Stimulated activated CD4-positive, alpha-beta T cell treated with anti-CD3 and anti-CD28 coated beads, Interleukin-1b, Interleukin-23, amount 100 ng/mL, for 24 hours (primary cell): ENCODE measurements at regions not wholly inside any gene's neighbourhood (a gene's known extent, or its start where the extent isn't known, plus 50 kb on each side); places are given as distances from the start of the nearest gene placed in this dataset.
"Not testable (repeated sequence)": the region's sequence is repeated elsewhere in the genome, so short reads cannot be mapped to it uniquely, and the experiment has no call there.

Experiments used
- DNase-seq, 4 experiments: peaks; one replicate each; pipeline ENCODE4 v3.0.0-alpha.2; 2020; ENCODE audit warnings: low read depth in 4 of 4, low spot score in 1 of 4

DNA sequence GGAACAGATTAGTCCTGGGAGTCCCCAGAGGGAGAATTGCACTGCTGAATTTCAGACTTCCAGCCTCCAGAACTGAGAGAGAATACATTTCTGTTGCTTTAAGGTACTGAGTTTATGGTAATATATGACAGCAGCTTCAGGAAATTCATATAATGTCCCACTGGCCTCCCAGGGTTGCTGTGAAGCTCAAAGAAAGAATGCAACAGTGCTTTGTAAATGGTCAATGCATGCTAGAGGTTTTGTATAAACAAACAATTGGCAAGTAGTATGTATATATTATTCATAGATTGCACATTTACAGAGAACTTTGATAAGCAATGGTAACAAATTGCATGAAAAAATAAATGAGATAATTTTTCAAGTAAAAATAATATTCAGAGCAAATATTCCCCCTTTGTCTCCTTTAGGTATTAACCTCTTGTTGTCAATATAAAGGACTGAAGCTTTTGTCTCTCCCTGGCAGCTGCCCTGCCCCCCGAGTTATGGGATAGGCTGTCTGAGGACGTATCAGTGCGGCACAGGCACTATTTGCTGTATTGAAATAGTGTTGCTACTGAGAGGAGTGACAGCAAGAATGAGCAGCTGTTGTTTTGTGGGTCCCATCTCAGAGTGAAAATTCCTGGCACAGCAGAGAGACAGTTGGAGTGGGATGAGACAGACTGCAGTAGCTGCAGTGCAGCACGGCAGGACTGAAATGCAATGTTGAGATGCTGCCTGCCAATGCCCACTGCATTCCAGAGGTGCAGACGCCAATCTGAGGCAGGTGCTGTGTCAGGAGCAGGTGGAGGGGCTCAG lies 194.2 kb upstream of the GLRA1 start:
- no peak for DNase-seq

DNA sequence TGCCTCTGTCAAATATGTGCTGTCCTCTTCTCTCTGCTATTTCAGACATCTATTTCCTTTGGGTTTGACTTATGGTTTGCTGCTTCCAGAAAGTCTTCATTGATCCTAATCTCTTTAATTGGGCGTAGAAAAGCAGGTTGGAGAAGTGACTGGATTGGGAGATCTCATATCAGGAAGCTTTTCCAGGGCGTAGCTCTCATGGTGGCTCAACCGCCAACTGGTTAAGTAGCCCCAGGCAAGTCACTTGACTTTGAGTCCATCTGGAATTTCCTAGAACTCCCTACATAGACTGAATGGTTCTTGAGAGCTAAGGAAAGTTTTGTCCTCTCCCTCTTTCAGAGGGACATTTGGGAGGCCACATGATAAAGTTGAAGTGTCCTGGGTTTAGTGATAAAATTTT lies 192.3 kb upstream of the GLRA1 start:
- no peak for DNase-seq

DNA sequence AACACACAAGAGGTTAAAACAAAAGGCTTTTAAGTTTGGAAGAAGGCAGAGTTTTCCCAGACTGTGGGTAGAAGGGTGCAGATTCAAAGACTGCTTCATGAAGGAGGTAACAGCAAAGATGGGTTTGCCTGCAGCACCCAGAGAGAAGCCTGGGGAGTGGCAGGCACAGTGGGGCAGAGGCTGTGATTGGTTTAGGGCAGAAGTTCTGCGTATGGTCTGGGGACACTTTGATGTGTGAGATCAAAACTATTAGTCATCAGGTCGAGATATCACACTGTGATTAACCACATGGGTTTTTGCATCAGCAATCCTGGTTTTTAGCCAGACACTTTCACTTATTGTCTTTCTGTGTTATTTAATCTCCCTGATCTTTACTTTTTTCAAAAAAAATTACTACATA lies 188.8 kb upstream of the GLRA1 start:
- DNase-seq: peak in 3 of 4 experiments; percentile 3 to 38 (median 25)

DNA sequence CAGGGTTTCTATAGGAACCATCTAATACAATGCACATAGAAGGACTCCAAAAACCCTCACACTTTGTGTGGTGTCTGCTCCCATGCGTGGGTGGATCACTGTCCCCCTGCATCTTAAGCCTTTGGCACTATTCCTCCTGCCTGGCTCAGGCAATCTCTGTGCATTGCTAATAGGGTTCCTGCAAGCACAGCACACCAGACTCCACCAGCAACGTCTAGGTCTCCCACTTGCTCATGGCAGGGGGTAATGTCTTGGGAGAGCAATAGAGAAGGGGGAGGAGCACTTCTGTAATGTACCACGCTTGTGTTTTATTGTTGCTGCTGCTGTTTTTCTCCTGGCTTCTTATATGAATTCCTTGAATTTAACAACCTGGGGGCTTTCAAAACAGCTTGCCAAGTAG lies 182.6 kb upstream of the GLRA1 start:
- no peak for DNase-seq

DNA sequence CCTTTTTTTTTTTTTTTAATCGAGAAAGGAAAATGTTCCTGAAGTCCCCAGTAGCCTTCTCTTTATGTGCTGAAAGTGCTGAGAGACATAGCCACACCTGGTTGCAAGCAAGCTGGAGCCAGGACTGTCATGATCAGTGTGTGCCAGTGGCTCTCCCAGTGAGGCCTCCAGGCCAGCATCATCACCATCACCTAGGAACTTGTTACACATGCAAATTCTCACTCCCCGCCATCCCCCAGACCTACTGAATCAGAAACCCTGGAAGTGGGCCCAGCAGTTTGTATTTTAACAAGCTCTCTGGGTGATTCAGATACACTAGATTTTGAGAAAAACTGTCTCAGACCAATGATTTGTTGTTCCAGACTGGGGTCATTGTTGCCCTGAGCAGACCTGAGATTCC lies 181.9 kb upstream of the GLRA1 start:
- no peak for DNase-seq

DNA sequence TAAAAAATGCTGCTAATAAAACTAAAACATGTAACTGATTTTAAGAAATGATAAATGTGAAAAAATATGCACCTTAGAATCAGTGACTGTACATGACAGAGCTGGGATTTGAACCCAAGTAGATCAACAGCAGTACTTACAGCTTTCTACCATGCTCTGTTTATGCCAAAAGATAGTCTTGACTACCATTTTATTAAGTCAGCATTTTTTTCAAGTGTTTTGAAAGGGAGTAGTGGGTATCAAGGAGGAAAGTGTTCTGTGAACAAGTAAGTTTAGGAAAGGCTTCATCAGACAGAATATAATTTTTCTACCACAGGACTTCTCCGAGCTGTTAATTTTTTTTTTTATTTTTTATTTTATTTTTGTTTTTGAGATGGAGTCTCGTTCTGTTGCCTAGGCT lies 180.4 kb upstream of the GLRA1 start:
- no peak for DNase-seq

DNA sequence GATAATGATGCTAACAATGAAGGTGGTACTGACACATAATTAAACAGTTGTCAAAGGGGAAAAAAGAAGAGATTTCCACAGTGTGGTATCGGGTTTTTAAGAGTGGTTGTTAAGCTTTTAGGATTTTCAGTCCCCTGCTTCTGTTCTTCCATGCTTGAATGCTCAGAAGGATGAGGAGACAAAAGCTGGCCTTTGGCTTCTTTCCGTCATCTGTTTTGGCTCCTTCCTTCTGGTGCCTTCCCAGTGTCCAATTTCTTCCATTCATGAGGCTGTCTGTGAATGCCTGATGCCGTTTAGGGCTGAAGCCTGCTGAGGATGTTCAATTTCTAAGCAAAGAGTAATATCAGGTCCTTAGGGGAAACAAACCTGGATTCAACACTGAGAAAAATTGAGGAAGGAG lies 179.6 kb upstream of the GLRA1 start:
- no peak for DNase-seq

DNA sequence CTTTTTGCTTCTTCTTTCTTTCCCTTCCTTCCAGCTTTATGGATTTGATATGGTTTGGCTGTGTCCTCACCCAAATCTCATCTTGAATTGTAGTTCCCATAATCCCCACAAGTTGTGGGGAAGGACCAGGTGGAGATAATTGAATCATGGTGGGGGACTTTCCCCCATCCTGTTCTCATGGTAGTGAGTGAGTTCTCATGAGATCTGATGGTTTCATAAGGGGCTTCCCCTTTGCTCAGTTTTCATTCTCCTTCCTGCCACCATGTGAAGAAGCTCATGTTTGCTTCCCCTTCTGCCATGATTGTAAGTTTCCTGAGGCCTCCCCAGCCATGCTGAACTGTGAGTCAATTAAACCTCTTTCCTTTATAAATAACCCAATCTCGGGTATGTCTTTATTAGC lies 178.3 kb upstream of the GLRA1 start:
- not testable (repeated sequence) for DNase-seq

DNA sequence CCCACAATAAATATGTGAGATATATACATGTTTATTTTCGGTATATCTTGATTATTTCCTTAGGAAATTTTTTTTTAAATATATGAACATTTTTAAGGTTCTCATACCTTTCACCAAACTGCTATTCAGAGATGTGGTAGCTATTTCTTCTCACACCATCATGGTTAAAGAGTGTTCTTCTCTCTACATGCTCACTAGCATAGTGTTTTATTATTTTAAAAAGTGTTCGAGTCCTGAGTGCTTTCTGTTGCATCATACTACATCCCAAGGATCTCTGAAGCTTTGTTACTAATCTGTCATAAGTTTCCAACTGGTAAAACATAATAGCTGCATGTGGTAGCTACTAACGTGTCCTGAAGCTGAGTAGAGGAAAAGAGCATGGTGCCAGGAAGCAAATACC lies 177.4 kb upstream of the GLRA1 start:
- no peak for DNase-seq

DNA sequence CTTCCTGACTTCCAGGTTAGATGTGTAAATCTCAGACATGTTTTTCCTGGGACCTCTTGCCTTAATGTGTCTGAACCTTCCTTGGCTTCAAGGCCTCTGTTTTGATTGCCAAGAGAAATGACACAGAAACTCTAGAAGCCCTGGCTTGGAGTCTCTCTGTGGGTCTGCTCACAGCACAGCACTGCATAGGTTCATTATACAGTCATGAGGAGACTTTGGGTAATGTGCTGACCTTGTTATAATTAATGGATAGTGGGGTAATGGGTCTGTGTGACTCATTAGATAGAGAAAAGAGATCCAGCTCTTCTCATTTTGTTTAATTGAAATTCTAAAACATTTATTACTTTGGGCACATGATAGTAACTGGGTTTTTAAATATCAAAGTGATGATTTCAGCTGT lies 175.8 kb upstream of the GLRA1 start:
- no peak for DNase-seq

DNA sequence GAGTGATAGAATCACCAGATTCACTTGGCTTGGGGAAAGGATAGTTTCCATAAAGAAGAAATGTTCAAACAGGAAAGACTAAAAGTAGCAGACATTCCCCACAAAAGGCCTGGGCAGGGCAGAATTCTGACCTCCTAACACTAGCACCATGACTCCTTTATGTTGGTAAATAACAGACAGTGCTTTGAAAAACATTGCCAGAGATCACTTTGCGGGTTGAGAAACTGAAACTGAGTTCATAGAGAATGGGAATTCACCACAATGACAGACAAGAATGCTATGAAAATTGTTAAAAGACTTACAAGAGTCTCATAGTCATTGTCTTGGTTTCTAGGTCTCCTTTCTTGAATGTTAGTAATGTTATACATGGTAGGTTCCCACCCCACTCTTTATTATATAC lies 172.5 kb upstream of the GLRA1 start:
- no peak for DNase-seq

DNA sequence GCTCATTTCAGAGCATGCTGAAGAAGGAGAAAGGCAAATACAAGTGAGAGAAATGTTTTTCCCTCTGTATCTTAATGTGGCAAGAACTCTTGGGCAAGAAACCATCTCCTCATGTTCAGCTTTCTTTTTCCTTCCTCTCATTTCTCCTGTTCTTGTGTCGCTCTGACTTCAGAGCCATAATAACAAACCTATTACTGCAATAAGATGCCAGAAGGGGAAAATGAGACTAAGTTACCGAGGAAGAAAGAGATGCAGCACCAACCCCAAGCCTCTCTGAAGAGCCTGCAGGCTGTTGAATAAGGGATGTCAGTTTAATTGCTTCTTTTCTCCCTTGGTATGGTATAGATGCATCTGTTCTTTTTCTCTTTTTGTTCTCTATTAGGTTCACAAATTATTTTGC lies 170.1 kb upstream of the GLRA1 start:
- no peak for DNase-seq

DNA sequence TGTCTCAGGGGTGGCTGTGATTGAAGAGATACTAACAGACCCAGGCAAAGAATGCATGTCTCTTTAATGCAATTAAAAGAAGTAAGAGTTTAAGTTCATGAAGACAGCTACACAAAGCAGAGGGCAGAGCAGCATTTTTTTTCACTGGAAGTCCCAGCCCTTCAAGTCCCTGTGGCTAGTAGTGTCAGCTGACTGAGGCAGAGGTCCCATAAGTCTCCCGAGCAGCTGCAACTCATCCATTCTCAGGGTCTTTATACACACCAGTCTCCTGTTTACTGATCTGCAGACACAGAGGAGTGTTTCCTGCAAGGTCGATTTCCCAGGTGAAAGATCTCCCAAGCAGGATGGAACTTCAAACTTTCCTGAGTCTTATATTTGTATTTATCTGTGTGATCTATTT lies 169.4 kb upstream of the GLRA1 start:
- no peak for DNase-seq

DNA sequence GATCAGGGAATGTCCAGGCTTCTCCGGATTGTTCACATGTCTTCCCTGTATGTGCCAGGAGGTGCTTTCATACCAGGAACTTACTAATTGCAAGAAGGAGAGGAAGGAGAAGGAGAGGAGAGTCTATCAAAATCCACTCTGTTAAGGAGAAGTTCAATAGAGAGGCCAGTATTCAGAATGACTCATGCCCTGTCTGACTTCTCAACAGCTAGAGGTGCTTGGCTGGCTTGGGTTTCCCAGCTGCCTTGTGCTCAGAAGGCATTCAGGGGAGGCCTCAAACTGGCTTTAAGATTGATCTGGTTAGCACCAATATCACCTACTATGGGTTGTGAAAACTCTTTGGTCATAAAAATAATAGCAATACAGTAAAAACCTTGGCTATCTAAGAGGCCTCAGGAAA lies 167.9 kb upstream of the GLRA1 start:
- DNase-seq: no peak

DNA sequence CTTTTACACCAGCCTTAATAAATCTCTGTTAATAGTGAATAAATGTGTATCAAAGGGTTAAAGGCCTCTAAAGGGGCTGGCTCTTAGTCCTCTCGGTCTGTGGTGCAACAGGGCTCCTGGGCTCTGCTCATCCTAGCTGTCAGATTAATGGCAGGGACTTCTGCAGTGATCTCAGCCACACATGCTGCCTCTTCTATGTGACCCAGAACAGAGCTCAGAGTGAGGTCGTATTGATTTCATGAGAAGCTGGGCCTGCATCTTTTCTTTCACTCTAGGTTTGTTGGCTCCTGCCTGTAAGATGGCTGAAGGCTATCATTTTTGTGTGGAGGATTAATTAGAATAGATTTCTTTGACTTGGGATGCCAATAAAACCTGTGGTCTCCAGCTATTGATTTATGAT lies 165.0 kb upstream of the GLRA1 start:
- DNase-seq: no peak

DNA sequence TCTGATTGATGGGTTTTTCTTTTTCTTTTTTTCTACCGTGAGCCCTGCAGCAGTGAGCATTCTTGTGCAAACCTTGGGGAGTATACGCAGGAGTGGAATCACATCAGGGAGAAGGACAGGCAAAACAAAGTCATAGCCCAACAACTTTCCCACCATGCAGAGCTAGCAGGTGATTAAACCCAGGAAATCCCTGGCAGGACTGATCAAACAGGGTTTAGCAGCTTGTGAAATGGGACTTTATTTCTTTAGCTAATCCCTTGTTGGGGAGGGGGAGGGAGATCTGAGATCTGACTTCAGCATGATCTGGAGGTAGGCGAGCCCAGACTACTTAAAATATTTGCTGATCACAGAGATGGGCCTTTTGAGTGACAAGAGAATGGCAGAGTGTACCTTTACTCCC lies 162.0 kb upstream of the GLRA1 start:
- DNase-seq: no peak

DNA sequence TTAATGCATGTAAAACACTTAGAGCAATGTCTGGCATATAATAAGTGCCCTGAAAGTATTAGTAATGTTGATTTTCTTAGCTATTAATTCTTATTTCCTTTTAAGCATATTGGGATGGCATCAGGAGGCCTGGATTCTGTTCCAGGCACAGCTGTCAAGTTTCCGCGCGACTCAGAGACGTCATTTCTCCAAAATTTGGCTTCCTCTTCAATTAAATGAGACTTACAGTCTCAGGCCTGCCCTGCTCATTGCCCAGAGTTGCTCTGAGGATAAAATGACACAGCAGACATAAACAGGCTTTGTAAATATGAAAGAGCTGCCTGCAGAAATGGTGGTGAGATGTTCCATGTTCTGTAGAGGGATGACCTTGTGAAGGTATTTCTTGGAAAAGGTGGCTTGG lies 159.8 kb upstream of the GLRA1 start:
- no peak for DNase-seq

DNA sequence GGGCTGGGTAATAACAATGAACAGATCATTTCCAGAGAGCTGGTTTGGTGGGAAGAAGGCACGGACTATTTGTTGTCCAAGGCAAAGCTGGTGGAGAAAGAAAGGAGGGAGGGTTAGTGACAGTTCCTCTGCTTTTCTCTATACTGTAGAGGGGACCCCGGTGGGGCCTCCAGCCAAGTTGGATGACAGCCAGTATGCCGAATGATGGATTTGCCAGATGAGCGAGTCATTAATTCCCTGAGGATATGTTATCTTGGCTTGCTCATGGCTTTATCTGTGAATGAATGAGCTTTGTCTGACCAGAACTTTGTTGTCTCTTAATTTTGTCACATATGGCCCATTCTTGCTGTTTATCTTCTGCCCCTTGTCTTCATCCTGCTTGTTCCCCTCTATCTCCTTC lies 158.6 kb upstream of the GLRA1 start:
- no peak for DNase-seq

DNA sequence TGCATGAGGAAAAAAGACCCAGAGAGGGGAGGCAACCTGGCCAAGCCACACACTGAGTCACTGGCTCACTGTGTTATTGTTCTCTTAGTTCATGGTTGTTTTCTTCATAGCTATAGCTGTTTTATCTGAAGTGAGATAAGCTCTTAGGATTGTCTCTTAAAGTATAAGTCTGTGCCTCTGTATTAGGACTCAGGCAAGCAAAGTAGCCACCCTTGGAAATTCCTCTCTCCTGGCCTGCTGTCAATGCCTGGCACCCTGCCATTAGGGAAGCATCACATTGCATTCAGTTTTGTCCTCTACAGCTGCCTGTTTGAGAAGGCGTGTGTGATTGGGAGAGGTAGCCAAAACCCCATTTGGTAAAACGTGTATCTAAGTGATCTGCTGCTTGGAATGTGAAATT lies 147.4 kb upstream of the GLRA1 start:
- no peak for DNase-seq

DNA sequence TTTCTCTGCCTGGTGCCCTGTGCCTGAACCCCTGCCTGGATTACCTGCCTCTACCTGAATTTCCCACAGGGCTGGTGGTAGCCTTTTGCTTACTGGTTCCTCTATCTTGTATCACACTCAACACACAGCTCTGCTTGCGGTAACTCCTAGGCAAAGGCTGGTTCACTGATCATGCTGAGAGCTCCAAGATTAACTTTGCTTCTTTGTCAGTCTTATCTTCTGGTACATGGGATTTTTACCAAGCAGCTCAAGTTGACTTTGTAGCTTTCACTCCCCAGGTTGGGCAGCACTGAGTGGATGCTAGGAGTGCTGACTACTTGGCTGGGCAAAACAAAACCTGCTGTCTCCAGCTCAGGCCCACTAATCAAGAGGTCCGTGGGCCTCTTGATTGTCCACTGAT lies 145.9 kb upstream of the GLRA1 start:
- DNase-seq: no peak

DNA sequence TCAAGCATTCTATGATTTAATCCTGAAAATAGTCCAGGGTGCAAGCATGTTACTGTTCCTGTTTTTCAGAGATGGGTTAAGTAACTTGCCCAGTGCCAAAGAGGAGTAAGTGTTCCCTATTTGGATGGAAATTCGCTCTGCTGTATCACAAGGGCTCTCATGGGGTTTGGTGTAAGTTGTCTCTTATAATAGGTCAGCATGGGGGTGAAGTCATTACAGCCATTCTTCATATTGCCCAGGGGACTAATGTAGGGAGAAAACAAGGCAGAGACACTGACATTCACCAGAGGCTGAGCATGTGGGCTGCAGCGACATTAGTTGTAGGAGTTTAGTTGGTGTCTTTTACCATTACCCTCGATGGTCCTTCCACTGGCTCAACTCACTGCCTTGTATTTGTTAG lies 142.1 kb upstream of the GLRA1 start:
- DNase-seq: no peak

DNA sequence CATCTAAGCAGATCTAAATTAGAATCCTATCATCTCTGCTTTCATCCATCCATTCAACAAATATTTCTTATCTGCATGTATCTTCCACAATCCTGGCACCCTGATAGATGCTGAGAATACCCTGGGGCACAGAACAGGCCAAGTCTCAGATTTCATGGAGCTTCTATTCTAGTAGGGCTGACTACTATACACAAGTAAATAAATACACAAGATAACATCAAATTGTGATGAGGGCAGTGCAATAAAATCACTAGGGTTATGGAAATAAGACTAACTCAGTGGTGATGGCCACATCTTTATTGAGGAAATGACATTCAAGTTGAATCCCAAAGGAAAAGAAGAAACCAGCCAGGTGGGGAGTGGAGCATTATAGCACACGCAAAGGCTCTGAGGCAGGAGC lies 138.4 kb upstream of the GLRA1 start:
- no peak for DNase-seq

DNA sequence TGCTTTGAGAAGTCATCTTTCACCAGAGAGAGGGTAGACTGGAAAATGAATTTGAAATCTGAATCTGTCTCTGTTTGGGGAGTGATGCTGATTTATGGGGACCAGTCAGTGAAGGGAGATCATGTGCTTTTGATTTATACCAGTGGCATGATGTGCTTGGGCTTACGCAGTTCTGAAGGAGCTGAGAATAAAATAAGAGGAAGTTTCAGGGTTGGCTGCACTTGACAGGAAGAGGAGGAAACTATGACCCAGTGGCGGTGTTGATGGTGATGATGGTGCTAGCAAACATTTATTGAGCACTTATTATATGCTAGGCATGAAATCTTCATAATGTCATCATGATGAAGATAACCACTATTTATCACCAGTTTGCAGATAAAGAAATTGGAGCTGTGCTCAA lies 136.4 kb upstream of the GLRA1 start:
- no peak for DNase-seq

DNA sequence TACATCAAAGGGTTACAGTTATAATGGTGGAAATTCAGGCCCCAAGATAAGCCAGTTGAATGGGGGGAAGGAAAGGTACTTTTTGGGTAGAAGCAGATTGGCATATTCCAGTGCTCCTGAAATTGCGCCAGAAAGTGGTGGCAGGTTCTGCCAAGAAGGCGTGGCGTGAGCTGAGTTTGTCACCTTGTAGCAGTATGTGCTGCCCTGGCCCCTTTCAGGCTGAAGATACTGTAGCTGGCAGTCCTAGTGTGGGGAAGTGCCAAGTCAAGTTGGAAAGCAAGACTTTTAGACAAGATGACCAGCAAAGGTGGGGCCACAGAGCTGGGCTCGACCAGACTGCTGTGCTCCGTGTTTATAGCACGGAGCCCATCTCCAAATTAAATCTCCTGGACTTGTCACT lies 133.6 kb upstream of the GLRA1 start:
- no peak for DNase-seq
